ENCODE measurements at regions not wholly inside any gene's neighbourhood (a gene's known extent, or its start where the extent isn't known, plus 50 kb on each side); places are given as distances from the start of the nearest gene placed in this dataset.
A peak's percentile ranks its signal among the peaks of the same experiment; 100 is the strongest.

GRCh38 chr6:106884576-106884975 lies 90.0 kb downstream of the CD24 start:
- H3K9ac ChIP-seq (ENCODE audit: low read length), result no peak overlapping the region
- H3K4me1 ChIP-seq (ENCODE audit: control insufficient read depth, low read depth, low read length), result peaks cover 6% of the 10 kb centered on the region
- no peaks in the 10 kb centered on the region for H3K36me3 ChIP-seq (ENCODE audit: control insufficient read depth, insufficient read depth, low read length)
- no peak overlapping the region for H4K5ac ChIP-seq (ENCODE audit: low read length)
- H3K27ac ChIP-seq (ENCODE audit: low read depth, low read length), result no peak overlapping the region
- no peak overlapping the region for H4K8ac ChIP-seq (ENCODE audit: low read depth, low read length)
- H2AK5ac ChIP-seq (ENCODE audit: low read length), result no peak overlapping the region
- 100% methylated on average over 2 of the region's 6 CpGs for WGBS (ENCODE audit: extremely low coverage, insufficient coverage, low lambda C conversion rate)
- H3K4me3 ChIP-seq (ENCODE audit: low read length), result no peak overlapping the region
- no peak overlapping the region for H3K56ac ChIP-seq (ENCODE audit: low read length)
- no peak overlapping the region for H3K23ac ChIP-seq (ENCODE audit: low read length)
- no peak overlapping the region for H2BK5ac ChIP-seq (ENCODE audit: low read length)
- no peak overlapping the region for H2BK120ac ChIP-seq (ENCODE audit: low read depth, low read length)
- H3K4ac ChIP-seq (ENCODE audit: low read depth, low read length), result no peak overlapping the region
- no peak overlapping the region for H3K4me2 ChIP-seq (ENCODE audit: low read length)
- H3K27me3 ChIP-seq (ENCODE audit: insufficient read depth, low read length, poor library complexity), result no peaks in the 10 kb centered on the region
- no peak overlapping the region for H3K18ac ChIP-seq (ENCODE audit: low read length)
- DNase-seq, result no peak
- H3K79me2 ChIP-seq (ENCODE audit: control insufficient read depth, insufficient read depth, low read length), result no peaks in the 10 kb centered on the region
- H2BK15ac ChIP-seq (replicated peaks; ENCODE audit: low read depth), result no peak overlapping the region
- H3K79me1 ChIP-seq (ENCODE audit: low read length), result no peaks in the 10 kb centered on the region

- Histone ChIP-seq H4K5ac (ENCODE audit: low read length) (no peak overlapping the region), H3K4ac (ENCODE audit: low read depth, low read length) (no peak overlapping the region), H3K27me3 (ENCODE audit: insufficient read depth, low read length, poor library complexity) (no peaks in the 10 kb centered on the region), H3K4me2 (ENCODE audit: low read length) (no peak overlapping the region), H3K79me2 (ENCODE audit: control insufficient read depth, insufficient read depth, low read length) (no peaks in the 10 kb centered on the region), H3K4me3 (ENCODE audit: low read length) (no peak overlapping the region), H4K8ac (ENCODE audit: low read depth, low read length) (no peak overlapping the region), H3K79me1 (ENCODE audit: low read length) (no peaks in the 10 kb centered on the region), H3K18ac (ENCODE audit: low read length) (no peak overlapping the region), H3K4me1 (ENCODE audit: control insufficient read depth, low read depth, low read length) (peaks cover 6% of the 10 kb centered on the region), H3K23ac (ENCODE audit: low read length) (no peak overlapping the region), H3K56ac (ENCODE audit: low read length) (no peak overlapping the region), H3K9ac (ENCODE audit: low read length) (no peak overlapping the region), H2BK15ac (replicated peaks; ENCODE audit: low read depth) (no peak overlapping the region), H3K36me3 (ENCODE audit: control insufficient read depth, insufficient read depth, low read length) (no peaks in the 10 kb centered on the region), H2AK5ac (ENCODE audit: low read length) (no peak overlapping the region), H2BK5ac (ENCODE audit: low read length) (no peak overlapping the region), H2BK120ac (ENCODE audit: low read depth, low read length) (no peak overlapping the region), H3K27ac (ENCODE audit: low read depth, low read length) (no peak overlapping the region)
- WGBS (ENCODE audit: extremely low coverage, insufficient coverage, low lambda C conversion rate), result no CpG with 5 or more reads among the region's 4 CpGs
- DNase-seq, result peak; percentile 27
Measured at GRCh38 chr6:106883808-106884262, 90.7 kb downstream of the CD24 start.

GRCh38 chr6:106882601-106883518 lies 91.7 kb downstream of the CD24 start:
- H2AK5ac ChIP-seq (ENCODE audit: low read length), result no peak overlapping the region
- no peak overlapping the region for H3K18ac ChIP-seq (ENCODE audit: low read length)
- H3K79me2 ChIP-seq (ENCODE audit: control insufficient read depth, insufficient read depth, low read length), result no peaks in the 10 kb centered on the region
- no peak overlapping the region for H2BK5ac ChIP-seq (ENCODE audit: low read length)
- H3K27ac ChIP-seq (ENCODE audit: low read depth, low read length), result no peak overlapping the region
- no peaks in the 10 kb centered on the region for H3K36me3 ChIP-seq (ENCODE audit: control insufficient read depth, insufficient read depth, low read length)
- no peak for DNase-seq
- H3K27me3 ChIP-seq (ENCODE audit: insufficient read depth, low read length, poor library complexity), result no peaks in the 10 kb centered on the region
- no peak overlapping the region for H4K8ac ChIP-seq (ENCODE audit: low read depth, low read length)
- H3K4me2 ChIP-seq (ENCODE audit: low read length), result no peak overlapping the region
- no peak overlapping the region for H3K56ac ChIP-seq (ENCODE audit: low read length)
- no peak overlapping the region for H2BK15ac ChIP-seq (replicated peaks; ENCODE audit: low read depth)
- H3K23ac ChIP-seq (ENCODE audit: low read length), result no peak overlapping the region
- no CpG with 5 or more reads among the region's 8 CpGs for WGBS (ENCODE audit: extremely low coverage, insufficient coverage, low lambda C conversion rate)
- H3K4ac ChIP-seq (ENCODE audit: low read depth, low read length), result no peak overlapping the region
- H3K9ac ChIP-seq (ENCODE audit: low read length), result no peak overlapping the region
- H3K4me1 ChIP-seq (ENCODE audit: control insufficient read depth, low read depth, low read length), result peaks cover 6% of the 10 kb centered on the region
- H3K79me1 ChIP-seq (ENCODE audit: low read length), result no peaks in the 10 kb centered on the region
- H2BK120ac ChIP-seq (ENCODE audit: low read depth, low read length), result no peak overlapping the region
- no peak overlapping the region for H3K4me3 ChIP-seq (ENCODE audit: low read length)
- H4K5ac ChIP-seq (ENCODE audit: low read length), result no peak overlapping the region

GRCh38 chr6:106882138-106882537 lies 92.4 kb downstream of the CD24 start:
- H2BK120ac ChIP-seq (ENCODE audit: low read depth, low read length), result no peak overlapping the region
- H4K8ac ChIP-seq (ENCODE audit: low read depth, low read length), result no peak overlapping the region
- H3K4ac ChIP-seq (ENCODE audit: low read depth, low read length), result no peak overlapping the region
- H3K9ac ChIP-seq (ENCODE audit: low read length), result no peak overlapping the region
- no peak overlapping the region for H3K4me2 ChIP-seq (ENCODE audit: low read length)
- no peaks in the 10 kb centered on the region for H3K79me1 ChIP-seq (ENCODE audit: low read length)
- no peaks in the 10 kb centered on the region for H3K79me2 ChIP-seq (ENCODE audit: control insufficient read depth, insufficient read depth, low read length)
- no peak overlapping the region for H3K4me3 ChIP-seq (ENCODE audit: low read length)
- peaks cover 4% of the 10 kb centered on the region for H3K4me1 ChIP-seq (ENCODE audit: control insufficient read depth, low read depth, low read length)
- no peaks in the 10 kb centered on the region for H3K27me3 ChIP-seq (ENCODE audit: insufficient read depth, low read length, poor library complexity)
- no peak overlapping the region for H3K56ac ChIP-seq (ENCODE audit: low read length)
- no peaks in the 10 kb centered on the region for H3K36me3 ChIP-seq (ENCODE audit: control insufficient read depth, insufficient read depth, low read length)
- H3K18ac ChIP-seq (ENCODE audit: low read length), result no peak overlapping the region
- DNase-seq, result no peak
- H2AK5ac ChIP-seq (ENCODE audit: low read length), result no peak overlapping the region
- H3K27ac ChIP-seq (ENCODE audit: low read depth, low read length), result no peak overlapping the region
- no peak overlapping the region for H4K5ac ChIP-seq (ENCODE audit: low read length)
- no peak overlapping the region for H2BK5ac ChIP-seq (ENCODE audit: low read length)
- no peak overlapping the region for H2BK15ac ChIP-seq (replicated peaks; ENCODE audit: low read depth)
- no peak overlapping the region for H3K23ac ChIP-seq (ENCODE audit: low read length)

GRCh38 chr6:106880952-106881351 lies 93.6 kb downstream of the CD24 start:
- Histone ChIP-seq H3K36me3 (ENCODE audit: control insufficient read depth, insufficient read depth, low read length) (no peaks in the 10 kb centered on the region), H3K18ac (ENCODE audit: low read length) (no peak overlapping the region), H3K27ac (ENCODE audit: low read depth, low read length) (no peak overlapping the region), H2BK120ac (ENCODE audit: low read depth, low read length) (no peak overlapping the region), H3K9ac (ENCODE audit: low read length) (no peak overlapping the region), H3K79me2 (ENCODE audit: control insufficient read depth, insufficient read depth, low read length) (no peaks in the 10 kb centered on the region), H3K4me3 (ENCODE audit: low read length) (no peak overlapping the region), H3K4me2 (ENCODE audit: low read length) (no peak overlapping the region), H3K79me1 (ENCODE audit: low read length) (no peaks in the 10 kb centered on the region), H3K56ac (ENCODE audit: low read length) (no peak overlapping the region), H4K5ac (ENCODE audit: low read length) (no peak overlapping the region), H2BK15ac (replicated peaks; ENCODE audit: low read depth) (no peak overlapping the region), H3K23ac (ENCODE audit: low read length) (no peak overlapping the region), H3K27me3 (ENCODE audit: insufficient read depth, low read length, poor library complexity) (no peaks in the 10 kb centered on the region), H2AK5ac (ENCODE audit: low read length) (no peak overlapping the region), H2BK5ac (ENCODE audit: low read length) (no peak overlapping the region), H3K4me1 (ENCODE audit: control insufficient read depth, low read depth, low read length) (no peaks in the 10 kb centered on the region), H4K8ac (ENCODE audit: low read depth, low read length) (no peak overlapping the region), H3K4ac (ENCODE audit: low read depth, low read length) (no peak overlapping the region)
- no CpG with 5 or more reads among the region's 3 CpGs for WGBS (ENCODE audit: extremely low coverage, insufficient coverage, low lambda C conversion rate)
- no peak for DNase-seq

Data from mesendoderm (in vitro differentiated cells).